Activated CD4-positive, alpha-beta T cell treated with anti-CD3 and anti-CD28 coated beads for 36 hours (primary cell): ENCODE measurements at regions not wholly inside any gene's neighbourhood (a gene's known extent, or its start where the extent isn't known, plus 50 kb on each side); places are given as distances from the start of the nearest gene placed in this dataset.
"Not testable (repeated sequence)": the region's sequence is repeated elsewhere in the genome, so short reads cannot be mapped to it uniquely, and the experiment has no call there.

ENCODE experiments used
- ATAC-seq: fragments of 200-7000 bp; cut with Tn5 transposase; one replicate; pipeline ENCODE4 v1.10.0; 2021; ENCODE audit warnings: mild to moderate bottlenecking, moderate library complexity
- CTCF ChIA-PET: fragments of 350-600 bp; sonication (Branson Sonifier 250); formaldehyde crosslinking; loops from one replicate; lab custom pipeline; 2021; ENCODE audit warnings: antibody characterized with exemption; lab: Charles Lee
- POLR2A ChIA-PET: fragments of 350-600 bp; sonication (Branson Sonifier 250); formaldehyde crosslinking; loops from one replicate; lab custom pipeline; 2021; ENCODE audit warnings: antibody characterized with exemption, inconsistent platforms; lab: Charles Lee
- DNase-seq: peaks from one replicate; pipeline ENCODE4 v3.0.0-alpha.2; 2020
- H3K27ac Mint-ChIP-seq: one replicate; pipeline ENCODE4 v1.8.0; 2021; ENCODE audit warnings: mixed read lengths
- H3K27me3 Mint-ChIP-seq: one replicate; pipeline ENCODE4 v1.8.0; 2021; ENCODE audit warnings: mixed read lengths
- H3K36me3 Mint-ChIP-seq: one replicate; pipeline ENCODE4 v1.8.0; 2021; ENCODE audit warnings: low read depth, mixed read lengths
- H3K4me1 Mint-ChIP-seq: one replicate; pipeline ENCODE4 v1.8.0; 2021; ENCODE audit warnings: mixed read lengths
- H3K4me3 Mint-ChIP-seq: one replicate; pipeline ENCODE4 v1.8.0; 2021; ENCODE audit warnings: mild to moderate bottlenecking, moderate library complexity, mixed read lengths
- H3K9me3 Mint-ChIP-seq: one replicate; pipeline ENCODE4 v1.8.0; 2021; ENCODE audit warnings: low read depth, mixed read lengths
- intact Hi-C, 2 experiments: fragments of 100-400 bp; cut with DNase I in 1 of 2; cut with micrococcal nuclease in 1 of 2; formaldehyde crosslinking; loops; one replicate each; pipeline versions ENCODE4 v1.14.2 to v1.15.1; 2022 to 2024; cut with DNase I, micrococcal nuclease

DNA sequence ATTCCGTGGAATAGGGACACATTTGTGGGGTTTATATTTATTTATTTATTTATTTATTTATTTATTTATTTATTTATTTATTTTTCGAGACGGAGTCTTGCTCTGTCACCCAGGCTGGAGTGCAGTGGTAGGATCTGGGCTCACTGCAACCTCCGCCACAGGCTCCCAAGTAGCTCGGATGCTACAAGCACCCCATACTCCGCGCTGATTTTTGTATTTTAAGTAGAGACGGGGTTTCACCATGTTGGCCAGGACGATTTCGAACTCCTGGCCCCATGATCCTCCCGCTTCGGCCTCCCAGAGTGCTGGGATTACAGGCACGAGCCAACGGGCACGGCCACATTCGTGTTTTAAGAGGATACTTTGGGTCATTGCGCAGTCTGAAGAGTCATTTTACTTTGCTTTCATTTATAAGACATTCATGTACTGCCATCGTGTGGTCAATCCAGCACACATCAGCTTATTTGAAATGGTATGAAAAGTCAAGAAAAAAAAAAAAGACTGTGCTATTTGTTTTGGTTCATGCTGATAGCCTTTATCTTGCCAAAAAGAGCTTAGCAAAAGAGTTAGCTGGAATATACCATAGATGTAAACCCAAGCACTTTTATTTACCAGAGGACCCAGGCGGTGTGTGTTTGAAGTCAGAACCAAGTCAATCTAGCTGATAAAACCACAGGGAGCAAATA, 1075.0 kb downstream of the EPHA3 start:
- POLR2A ChIA-PET, ATAC-seq, H3K27me3 Mint-ChIP-seq, H3K4me1 Mint-ChIP-seq, H3K27ac Mint-ChIP-seq, H3K4me3 Mint-ChIP-seq, H3K36me3 Mint-ChIP-seq, intact Hi-C loops, DNase-seq, H3K9me3 Mint-ChIP-seq: not testable (repeated sequence)
- CTCF ChIA-PET, result interaction anchor here (0.7 kb wide), 1 partner anchor 863 kb away, joined by 3 read pairs; no protein-coding TSS in a partner anchor

- no peaks in the 10 kb centered on the region for H3K36me3 Mint-ChIP-seq
- no peak overlapping the region for H3K4me3 Mint-ChIP-seq
- H3K27ac Mint-ChIP-seq, result no peak overlapping the region
- ATAC-seq, result no peak
- no peaks in the 10 kb centered on the region for H3K9me3 Mint-ChIP-seq
- POLR2A ChIA-PET, result no interaction called here
- H3K27me3 Mint-ChIP-seq, result no peaks in the 10 kb centered on the region
- intact Hi-C loops, result no loop called here
- DNase-seq, result no peak
- CTCF ChIA-PET, result no interaction called here
- no peaks in the 10 kb centered on the region for H3K4me1 Mint-ChIP-seq
These were observed 1077.4 kb downstream of the EPHA3 start for GRCh38 chr3:90184861-90185260.

- ATAC-seq, H3K27me3 Mint-ChIP-seq, H3K4me3 Mint-ChIP-seq, H3K36me3 Mint-ChIP-seq, H3K4me1 Mint-ChIP-seq, H3K27ac Mint-ChIP-seq, DNase-seq, POLR2A ChIA-PET: not testable (repeated sequence)
- intact Hi-C loops, result loop anchor here in 1 of 2 experiments (5.0 kb wide), 1 partner anchor 40 kb away; no protein-coding TSS in a partner anchor
- H3K9me3 Mint-ChIP-seq, result peaks cover 15% of the 10 kb centered on the region
- CTCF ChIA-PET, result interaction anchor here (0.6 kb wide), 1 partner anchor 510 kb away, joined by 3 read pairs; no protein-coding TSS in a partner anchor
These were observed 1090.0 kb downstream of the EPHA3 start for GRCh38 chr3:90197383-90197782.

GRCh38 chr3:90202931-90203330, 1095.5 kb downstream of the EPHA3 start:
- DNase-seq, H3K27ac Mint-ChIP-seq, intact Hi-C loops, H3K27me3 Mint-ChIP-seq, H3K4me1 Mint-ChIP-seq, ATAC-seq, POLR2A ChIA-PET, CTCF ChIA-PET, H3K36me3 Mint-ChIP-seq, H3K4me3 Mint-ChIP-seq: not testable (repeated sequence)
- peaks cover 16% of the 10 kb centered on the region for H3K9me3 Mint-ChIP-seq

DNA sequence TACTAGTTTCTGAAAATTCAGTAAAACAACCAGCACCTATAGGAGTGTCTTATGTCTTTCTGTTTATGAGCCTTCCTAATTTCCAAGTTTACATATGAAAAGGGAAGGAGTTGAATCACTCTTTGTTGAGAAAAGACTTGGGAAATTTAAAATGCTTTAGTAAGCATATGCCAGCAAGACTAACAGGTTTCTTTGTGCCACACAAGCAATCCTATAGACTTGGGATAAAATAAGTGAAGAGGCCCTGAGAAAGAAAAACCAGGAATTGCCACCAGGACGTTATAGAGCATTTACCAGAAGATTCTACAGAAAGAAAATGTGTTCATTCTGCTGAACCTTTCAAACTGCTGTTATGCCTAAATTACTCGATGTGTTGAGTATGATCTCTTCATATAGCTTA, 1099.1 kb downstream of the EPHA3 start:
- H3K4me1 Mint-ChIP-seq, CTCF ChIA-PET, H3K4me3 Mint-ChIP-seq, ATAC-seq, DNase-seq, POLR2A ChIA-PET, intact Hi-C loops, H3K27ac Mint-ChIP-seq, H3K36me3 Mint-ChIP-seq, H3K27me3 Mint-ChIP-seq: not testable (repeated sequence)
- peaks cover 18% of the 10 kb centered on the region for H3K9me3 Mint-ChIP-seq

- peaks cover 23% of the 10 kb centered on the region for H3K9me3 Mint-ChIP-seq
- H3K36me3 Mint-ChIP-seq, H3K27ac Mint-ChIP-seq, ATAC-seq, H3K4me3 Mint-ChIP-seq, H3K27me3 Mint-ChIP-seq, POLR2A ChIA-PET, CTCF ChIA-PET, intact Hi-C loops, H3K4me1 Mint-ChIP-seq, DNase-seq: not testable (repeated sequence)
These were observed 1100.1 kb downstream of the EPHA3 start for GRCh38 chr3:90207353-90208097.

- DNase-seq (no peak), ATAC-seq (no peak)
- peaks cover 15% of the 10 kb centered on the region for H3K9me3 Mint-ChIP-seq
- H3K27ac Mint-ChIP-seq, result no peak overlapping the region
- ChIA-PET POLR2A (interaction anchor here (0.6 kb wide), 1 partner anchor 16 kb away, joined by 6 read pairs; no protein-coding TSS in a partner anchor), CTCF (no interaction called here)
- H3K36me3 Mint-ChIP-seq, result no peaks in the 10 kb centered on the region
- no peaks in the 10 kb centered on the region for H3K4me1 Mint-ChIP-seq
- intact Hi-C loops, result no loop called here
- H3K4me3 Mint-ChIP-seq, result no peak overlapping the region
- no peaks in the 10 kb centered on the region for H3K27me3 Mint-ChIP-seq
These were observed 1114.5 kb downstream of the EPHA3 start for GRCh38 chr3:90221900-90222299.

DNA sequence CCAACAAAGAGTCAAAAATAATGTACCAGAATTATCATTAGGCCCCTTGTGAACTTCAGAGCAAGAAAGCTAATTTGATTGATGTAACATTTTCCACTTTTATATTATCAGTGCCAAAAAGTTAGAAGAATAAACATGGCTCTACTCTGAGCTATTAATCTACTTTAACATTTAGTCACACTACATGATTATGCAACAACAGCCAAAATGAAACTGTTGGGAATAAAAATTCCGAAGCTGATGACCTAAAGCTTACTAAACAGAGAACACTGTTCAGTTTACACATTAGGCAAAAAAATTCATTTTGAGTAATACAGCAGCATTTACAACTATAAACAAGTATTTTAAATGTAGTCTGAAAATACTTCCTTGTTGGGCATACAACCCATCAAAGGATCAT, 1134.1 kb downstream of the EPHA3 start:
- no peaks in the 10 kb centered on the region for H3K36me3 Mint-ChIP-seq
- POLR2A ChIA-PET, result no interaction called here
- intact Hi-C loops, result no loop called here

DNA sequence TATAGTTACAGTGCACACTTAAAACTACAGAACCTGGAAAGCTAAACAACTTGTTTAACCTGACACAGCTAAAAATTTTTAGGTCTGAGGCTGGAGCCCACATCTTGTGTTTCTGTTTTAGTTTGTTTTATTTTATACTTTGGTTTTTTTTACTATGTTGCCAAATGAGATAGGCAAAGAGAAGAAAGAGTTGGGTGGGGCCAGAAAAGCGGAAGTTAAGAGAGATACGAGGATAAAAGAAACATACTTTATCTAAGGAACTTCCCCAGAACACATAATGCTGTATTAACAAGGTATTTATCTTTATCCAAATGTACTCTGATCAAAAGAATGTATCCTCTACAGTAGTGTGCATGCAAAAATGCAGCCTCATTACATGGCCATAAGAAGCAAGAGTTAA, 1145.7 kb downstream of the EPHA3 start:
- Mint-ChIP-seq H3K4me3 (no peak overlapping the region), H3K27me3 (no peaks in the 10 kb centered on the region), H3K9me3 (peaks cover 8% of the 10 kb centered on the region), H3K36me3 (no peaks in the 10 kb centered on the region), H3K27ac (no peak overlapping the region), H3K4me1 (no peaks in the 10 kb centered on the region)
- ATAC-seq, result no peak
- ChIA-PET CTCF (no interaction called here), POLR2A (no interaction called here)
- intact Hi-C loops, result no loop called here
- DNase-seq, result no peak

More for the DNA sequence above, 1134.1 kb downstream of the EPHA3 start:
- Mint-ChIP-seq H3K4me1 (no peaks in the 10 kb centered on the region), H3K4me3 (no peak overlapping the region), H3K9me3 (peaks cover 19% of the 10 kb centered on the region), H3K27ac (no peak overlapping the region), H3K27me3 (no peaks in the 10 kb centered on the region)
- CTCF ChIA-PET, result no interaction called here
- no peak for DNase-seq
- ATAC-seq, result no peak

DNA sequence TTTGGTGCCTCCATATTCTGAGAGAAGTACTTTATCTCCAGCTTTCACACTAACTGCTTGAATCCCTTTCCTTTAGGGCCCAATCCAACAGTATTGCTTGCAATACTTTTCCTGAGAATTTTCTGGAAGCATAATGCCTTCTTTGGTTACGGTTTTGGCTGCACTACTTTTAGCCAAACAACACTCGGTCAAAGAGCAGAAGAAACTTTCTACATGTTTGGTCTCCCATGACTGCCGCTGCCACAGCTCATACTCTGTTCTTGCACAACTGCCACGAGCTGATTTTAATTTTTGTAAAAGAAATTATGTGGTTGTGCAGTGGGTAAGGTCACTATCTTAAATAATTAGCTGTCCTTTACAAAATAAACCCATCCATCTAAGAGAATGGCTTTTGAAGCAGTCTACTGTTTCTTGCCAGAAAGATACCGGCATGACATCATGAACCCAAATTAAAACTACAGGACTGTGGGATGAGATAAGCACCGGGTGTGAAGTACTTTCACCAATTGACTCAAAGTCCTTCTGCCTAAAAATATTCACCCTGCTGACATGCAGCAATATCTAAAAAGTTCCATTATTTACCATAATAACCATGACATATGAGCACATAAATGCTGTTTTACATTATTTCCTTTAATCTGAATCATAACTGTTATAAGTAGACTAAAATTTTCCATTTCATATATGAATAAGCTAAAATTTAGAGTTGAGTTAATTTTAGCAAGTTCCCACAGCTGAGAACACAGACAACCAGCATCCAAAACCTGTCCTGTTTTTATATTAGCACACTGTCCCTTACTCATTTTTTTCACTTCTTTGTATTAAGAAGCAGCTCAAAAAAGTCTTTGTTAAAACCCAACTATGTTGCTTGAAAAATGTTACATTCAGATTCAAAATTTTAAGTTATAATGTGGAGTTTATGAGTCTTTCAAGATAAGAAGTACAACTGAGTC, 1154.3 kb downstream of the EPHA3 start:
- H3K9me3 Mint-ChIP-seq, result peaks cover 30% of the 10 kb centered on the region
- intact Hi-C loops, result no loop called here
- H3K4me3 Mint-ChIP-seq, result no peak overlapping the region
- H3K27ac Mint-ChIP-seq, result no peak overlapping the region
- ATAC-seq, result no peak
- DNase-seq, result no peak
- ChIA-PET CTCF (no interaction called here), POLR2A (no interaction called here)
- peaks cover 4% of the 10 kb centered on the region for H3K36me3 Mint-ChIP-seq
- no peaks in the 10 kb centered on the region for H3K4me1 Mint-ChIP-seq
- no peaks in the 10 kb centered on the region for H3K27me3 Mint-ChIP-seq
